ENCODE measurements at regions not wholly inside any gene's neighbourhood (a gene's known extent, or its start where the extent isn't known, plus 50 kb on each side); places are given as distances from the start of the nearest gene placed in this dataset.

- no peak overlapping the region for H3K4me3 ChIP-seq (ENCODE audit: low read depth in 2 of 2, low read length in 1 of 2)
- no peaks in the 10 kb centered on the region for H3K9me2 ChIP-seq
- POLR2A ChIA-PET, result no interaction called here
- 1% methylated on average over 3 of the region's 3 CpGs for WGBS (ENCODE audit: low lambda C conversion rate)
- H3K79me2 ChIP-seq (ENCODE audit: insufficient read depth), result no peaks in the 10 kb centered on the region
- H3K4me1 ChIP-seq (ENCODE audit: control insufficient read depth in 1 of 2, insufficient read depth in 2 of 2, low read depth in 1 of 2, low read length in 1 of 2), result no peaks in the 10 kb centered on the region
- H3K36me3 ChIP-seq (replicated peaks in 1 of 2; ENCODE audit: control insufficient read depth in 1 of 2, insufficient read depth in 2 of 2, low read length in 1 of 2), result no peaks in the 10 kb centered on the region
- no peaks in the 10 kb centered on the region for H3K27me3 ChIP-seq (ENCODE audit: insufficient read depth)
- H3K9ac ChIP-seq, result no peak overlapping the region
- no peaks in the 10 kb centered on the region for H3F3A ChIP-seq (replicated peaks; ENCODE audit: insufficient read depth)
- no peak for DNase-seq
- no peak overlapping the region for H3K4me2 ChIP-seq
- no peak for TF ChIP-seq ELF1 (IDR thresholded peaks at IDR 0.05)
- no peak for TF ChIP-seq MAX (IDR thresholded peaks at IDR 0.05; ENCODE audit: low read depth)
- H3K27ac ChIP-seq (ENCODE audit: low read depth in 2 of 2, low read length in 1 of 2), result no peak overlapping the region
- no peaks in the 10 kb centered on the region for H3K9me3 ChIP-seq
- no peak overlapping the region for H2AFZ ChIP-seq (ENCODE audit: low read depth)
- H4K20me1 ChIP-seq (ENCODE audit: insufficient read depth), result no peaks in the 10 kb centered on the region
- CTCF ChIA-PET, result no interaction called here
These were observed 706.0 kb downstream of the KCNJ3 start for GRCh38 chr2:155404433-155405002.

- H3K4me3 ChIP-seq (ENCODE audit: low read depth in 2 of 2, low read length in 1 of 2), result no peak overlapping the region
- DNase-seq, result no peak
- H3K79me2 ChIP-seq (ENCODE audit: insufficient read depth), result no peaks in the 10 kb centered on the region
- ChIA-PET POLR2A (no interaction called here), CTCF (no interaction called here)
- no peaks in the 10 kb centered on the region for H3K9me3 ChIP-seq
- TF ChIP-seq JUND (IDR thresholded peaks at IDR 0.05) (no peak), CTCF (IDR thresholded peaks at IDR 0.05) (no peak), NRF1 (IDR thresholded peaks at IDR 0.05; ENCODE audit: low read depth, low read length) (no peak), EP300 (IDR thresholded peaks at IDR 0.05; ENCODE audit: borderline replicate concordance in 1 of 2, low read depth in 1 of 2, low read length in 1 of 2) (no peak), USF2 (IDR thresholded peaks at IDR 0.05; ENCODE audit: borderline replicate concordance, low read depth, low read length) (no peak), USF1 (IDR thresholded peaks at IDR 0.05; ENCODE audit: borderline replicate concordance, low read depth) (no peak), ZBTB33 (IDR thresholded peaks at IDR 0.05; ENCODE audit: borderline replicate concordance, low read depth) (no peak), RCOR1 (IDR thresholded peaks at IDR 0.05; ENCODE audit: low read length) (no peak), RXRA (IDR thresholded peaks at IDR 0.05; ENCODE audit: borderline replicate concordance, low read depth) (no peak)
- no peaks in the 10 kb centered on the region for H3K36me3 ChIP-seq (replicated peaks in 1 of 2; ENCODE audit: control insufficient read depth in 1 of 2, insufficient read depth in 2 of 2, low read length in 1 of 2)
- no peak overlapping the region for H3K27ac ChIP-seq (ENCODE audit: low read depth in 2 of 2, low read length in 1 of 2)
- no peak overlapping the region for H3K4me2 ChIP-seq
- no peaks in the 10 kb centered on the region for H3K4me1 ChIP-seq (ENCODE audit: control insufficient read depth in 1 of 2, insufficient read depth in 2 of 2, low read depth in 1 of 2, low read length in 1 of 2)
- no peaks in the 10 kb centered on the region for H4K20me1 ChIP-seq (ENCODE audit: insufficient read depth)
- no peak overlapping the region for H2AFZ ChIP-seq (ENCODE audit: low read depth)
- H3K27me3 ChIP-seq (ENCODE audit: insufficient read depth), result no peaks in the 10 kb centered on the region
- no peak overlapping the region for H3K9ac ChIP-seq
- no peaks in the 10 kb centered on the region for H3K9me2 ChIP-seq
- no peaks in the 10 kb centered on the region for H3F3A ChIP-seq (replicated peaks; ENCODE audit: insufficient read depth)
These were observed 694.9 kb downstream of the KCNJ3 start for GRCh38 chr2:155393406-155393805.
